ENCODE measurements at regions not wholly inside any gene's neighbourhood (a gene's known extent, or its start where the extent isn't known, plus 50 kb on each side); places are given as distances from the start of the nearest gene placed in this dataset.
A peak's percentile ranks its signal among the peaks of the same experiment; 100 is the strongest.
"Not testable (repeated sequence)": the region's sequence is repeated elsewhere in the genome, so short reads cannot be mapped to it uniquely, and the experiment has no call there.

GRCh38 chr5:27172693-27173092 lies 134.3 kb upstream of the CDH9 start:
- no peak for DNase-seq

GRCh38 chr5:27171761-27172261 lies 133.4 kb upstream of the CDH9 start:
- DNase-seq: no peak

GRCh38 chr5:27158775-27159174 lies 120.4 kb upstream of the CDH9 start:
- DNase-seq: no peak

GRCh38 chr5:27158171-27158570 lies 119.8 kb upstream of the CDH9 start:
- no peak for DNase-seq

GRCh38 chr5:27144456-27144855 lies 106.1 kb upstream of the CDH9 start:
- no peak for DNase-seq

GRCh38 chr5:27140831-27141230 lies 102.4 kb upstream of the CDH9 start:
- DNase-seq: no peak

- DNase-seq: peak; percentile 1
These were observed 92.2 kb upstream of the CDH9 start for GRCh38 chr5:27130587-27130986.

GRCh38 chr5:27129926-27130325 lies 91.5 kb upstream of the CDH9 start:
- no peak for DNase-seq

- DNase-seq: no peak
These were observed 87.5 kb upstream of the CDH9 start for GRCh38 chr5:27125856-27126255.

GRCh38 chr5:27124590-27124989 lies 86.2 kb upstream of the CDH9 start:
- no peak for DNase-seq

- not testable (repeated sequence) for DNase-seq
These were observed 81.4 kb upstream of the CDH9 start for GRCh38 chr5:27119736-27120321.

GRCh38 chr5:27103486-27103885 lies 65.1 kb upstream of the CDH9 start:
- DNase-seq: no peak

GRCh38 chr5:27095761-27096160 lies 57.4 kb upstream of the CDH9 start:
- DNase-seq: not testable (repeated sequence)

GRCh38 chr5:27093279-27093678 lies 54.9 kb upstream of the CDH9 start:
- DNase-seq: no peak

- no peak for DNase-seq
These were observed 53.5 kb upstream of the CDH9 start for GRCh38 chr5:27091858-27092257.

GRCh38 chr5:27088822-27089221 lies 50.4 kb upstream of the CDH9 start:
- not testable (repeated sequence) for DNase-seq
